ENCODE measurements at regions not wholly inside any gene's neighbourhood (a gene's known extent, or its start where the extent isn't known, plus 50 kb on each side); places are given as distances from the start of the nearest gene placed in this dataset.

GRCh38 chr16:76856112-76856511, 334.9 kb upstream of the MON1B start:
- Histone ChIP-seq H3K4me1 (ENCODE audit: insufficient read depth, low read length, severe bottlenecking) (no peaks in the 10 kb centered on the region), H3F3A (ENCODE audit: insufficient read depth, low read length) (no peaks in the 10 kb centered on the region), H3K27ac (ENCODE audit: low read depth, low read length, poor library complexity, severe bottlenecking) (no peak overlapping the region), H3K4me3 (ENCODE audit: low read depth, low read length, poor library complexity, severe bottlenecking) (no peak overlapping the region), H3K79me2 (ENCODE audit: insufficient read depth, low read length) (no peaks in the 10 kb centered on the region), H3K9ac (ENCODE audit: low read length) (no peak overlapping the region), H3K4me2 (ENCODE audit: low read length) (no peak overlapping the region), H3K9me3 (ENCODE audit: low read length) (no peaks in the 10 kb centered on the region), H3K36me3 (ENCODE audit: insufficient read depth, low read length) (no peaks in the 10 kb centered on the region), H2AFZ (ENCODE audit: low read length) (no peak overlapping the region), H3K9me2 (ENCODE audit: low read depth, low read length) (no peaks in the 10 kb centered on the region), H4K20me1 (ENCODE audit: insufficient read depth, low read length) (no peaks in the 10 kb centered on the region), H3K27me3 (ENCODE audit: insufficient read depth, low read length) (no peaks in the 10 kb centered on the region)
- no peak for TF ChIP-seq CTCF (IDR thresholded peaks at IDR 0.05; ENCODE audit: low read length)
- no peak for TF ChIP-seq EZH2 (IDR thresholded peaks at IDR 0.05; ENCODE audit: borderline replicate concordance, low read length)

- no peak overlapping the region for H3K4me3 ChIP-seq (ENCODE audit: low read depth, low read length, poor library complexity, severe bottlenecking)
- H3F3A ChIP-seq (ENCODE audit: insufficient read depth, low read length), result no peaks in the 10 kb centered on the region
- no peaks in the 10 kb centered on the region for H3K9me2 ChIP-seq (ENCODE audit: low read depth, low read length)
- no peak overlapping the region for H3K9ac ChIP-seq (ENCODE audit: low read length)
- H2AFZ ChIP-seq (ENCODE audit: low read length), result no peak overlapping the region
- H4K20me1 ChIP-seq (ENCODE audit: insufficient read depth, low read length), result no peaks in the 10 kb centered on the region
- no peaks in the 10 kb centered on the region for H3K9me3 ChIP-seq (ENCODE audit: low read length)
- H3K27me3 ChIP-seq (ENCODE audit: insufficient read depth, low read length), result no peaks in the 10 kb centered on the region
- H3K4me1 ChIP-seq (ENCODE audit: insufficient read depth, low read length, severe bottlenecking), result no peaks in the 10 kb centered on the region
- TF ChIP-seq CTCF (IDR thresholded peaks at IDR 0.05; ENCODE audit: low read length), result no peak
- H3K4me2 ChIP-seq (ENCODE audit: low read length), result no peak overlapping the region
- H3K79me2 ChIP-seq (ENCODE audit: insufficient read depth, low read length), result no peaks in the 10 kb centered on the region
- H3K36me3 ChIP-seq (ENCODE audit: insufficient read depth, low read length), result no peaks in the 10 kb centered on the region
- no peak overlapping the region for H3K27ac ChIP-seq (ENCODE audit: low read depth, low read length, poor library complexity, severe bottlenecking)
These were observed 333.6 kb upstream of the MON1B start for GRCh38 chr16:76857402-76857801.

- H3K9me2 ChIP-seq (ENCODE audit: low read depth, low read length), result no peaks in the 10 kb centered on the region
- H2AFZ ChIP-seq (ENCODE audit: low read length), result no peak overlapping the region
- H3K27me3 ChIP-seq (ENCODE audit: insufficient read depth, low read length), result no peaks in the 10 kb centered on the region
- no peak overlapping the region for H3K27ac ChIP-seq (ENCODE audit: low read depth, low read length, poor library complexity, severe bottlenecking)
- H3K9ac ChIP-seq (ENCODE audit: low read length), result no peak overlapping the region
- H3K4me2 ChIP-seq (ENCODE audit: low read length), result no peak overlapping the region
- H3K79me2 ChIP-seq (ENCODE audit: insufficient read depth, low read length), result no peaks in the 10 kb centered on the region
- H3F3A ChIP-seq (ENCODE audit: insufficient read depth, low read length), result no peaks in the 10 kb centered on the region
- H4K20me1 ChIP-seq (ENCODE audit: insufficient read depth, low read length), result no peaks in the 10 kb centered on the region
- H3K36me3 ChIP-seq (ENCODE audit: insufficient read depth, low read length), result no peaks in the 10 kb centered on the region
- H3K4me1 ChIP-seq (ENCODE audit: insufficient read depth, low read length, severe bottlenecking), result no peaks in the 10 kb centered on the region
- H3K9me3 ChIP-seq (ENCODE audit: low read length), result no peaks in the 10 kb centered on the region
- no peak overlapping the region for H3K4me3 ChIP-seq (ENCODE audit: low read depth, low read length, poor library complexity, severe bottlenecking)
- TF ChIP-seq CTCF (IDR thresholded peaks at IDR 0.05; ENCODE audit: low read length), result no peak
- no peak for TF ChIP-seq EZH2 (IDR thresholded peaks at IDR 0.05; ENCODE audit: borderline replicate concordance, low read length)
These were observed 328.1 kb upstream of the MON1B start for GRCh38 chr16:76862901-76863300.

Measured in OCI-LY1 (cell line).